SU-DHL-6 (cell line): ENCODE measurements at regions not wholly inside any gene's neighbourhood (a gene's known extent, or its start where the extent isn't known, plus 50 kb on each side); places are given as distances from the start of the nearest gene placed in this dataset.

Experiments
- H2AFZ ChIP-seq: fragments of 200-600 bp; sonication (generic); 2 replicates; pipeline ENCODE4 v1.6.1; 2014; ENCODE audit warnings: low read depth, mild to moderate bottlenecking, moderate library complexity, mixed read lengths, antibody characterized with exemption, low read length; ENCODE audit not compliant: severe bottlenecking
- H3F3A ChIP-seq: fragments of 200-600 bp; shearing (Covaris generic); 2 replicates; pipeline ENCODE4 v1.6.0; 2016; ENCODE audit warnings: antibody characterized with exemption, mild to moderate bottlenecking; ENCODE audit not compliant: insufficient read depth
- H3K27ac ChIP-seq: fragments of 200-600 bp; sonication (generic); 2 replicates; pipeline ENCODE4 v1.5.1; 2016; ENCODE audit warnings: low read depth, mild to moderate bottlenecking, low read length, moderate library complexity, mixed read lengths
- H3K27me3 ChIP-seq: fragments of 200-600 bp; sonication (generic), shearing (Covaris generic); 2 replicates; pipeline ENCODE4 v1.6.0; 2014; ENCODE audit warnings: mild to moderate bottlenecking, low read length
- H3K36me3 ChIP-seq: fragments of 200-600 bp; sonication (generic); 2 replicates; pipeline ENCODE4 v1.6.1; 2014; ENCODE audit warnings: mild to moderate bottlenecking, low read length, mixed read lengths
- H3K4me2 ChIP-seq: fragments of 300-600, 200-600 bp; shearing (Covaris generic), sonication (generic); 2 replicates; pipeline ENCODE4 v1.6.0; 2014; ENCODE audit warnings: low read length, low read depth, mild to moderate bottlenecking; ENCODE audit not compliant: poor library complexity, severe bottlenecking
- H3K4me3 ChIP-seq: fragments of 200-600 bp; sonication (generic); 2 replicates; pipeline ENCODE4 v1.5.1; 2014; ENCODE audit warnings: antibody characterized with exemption, low read length, mild to moderate bottlenecking, mixed read lengths; ENCODE audit not compliant: insufficient read depth, poor library complexity, severe bottlenecking
- H3K79me2 ChIP-seq: fragments of 200-600 bp; sonication (generic); 2 replicates; pipeline ENCODE4 v1.6.1; 2014; ENCODE audit warnings: mild to moderate bottlenecking, low read length, moderate library complexity; ENCODE audit not compliant: insufficient read depth
- H3K9ac ChIP-seq: fragments of 200-600 bp; sonication (generic); 2 replicates; pipeline ENCODE4 v1.7.0; 2014; ENCODE audit warnings: mild to moderate bottlenecking, low read length
- H3K9me2 ChIP-seq: fragments of 200-600 bp; sonication (generic); replicated peaks from 2 replicates; pipeline ENCODE4 v1.6.1; 2014; ENCODE audit warnings: low read length; ENCODE audit not compliant: insufficient read depth
- H3K9me3 ChIP-seq: fragments of 200-600 bp; sonication (generic); 2 replicates; pipeline ENCODE4 v1.6.1; 2014; ENCODE audit warnings: low read length, mixed read lengths; ENCODE audit not compliant: insufficient read depth
- H4K20me1 ChIP-seq: fragments of 200-600 bp; sonication (generic); 2 replicates; pipeline ENCODE4 v1.6.1; 2014; ENCODE audit warnings: low read depth, mild to moderate bottlenecking, antibody characterized with exemption, low read length, moderate library complexity, mixed read lengths
- EZH2phosphoT487 ChIP-seq: fragments of 200-600 bp; sonication (generic), shearing (Covaris generic); conservative IDR thresholded peaks from 2 replicates; pipeline ENCODE4 v1.6.1; 2018; ENCODE audit warnings: mild to moderate bottlenecking, antibody characterized with exemption, low read length, moderate library complexity, mixed read lengths
- TF ChIP-seq, protein P1 (sequence below): fragments of 200-600 bp; sonication (generic); IDR thresholded peaks from one replicate; pipeline ENCODE4 v1.5.1; 2017; ENCODE audit warnings: antibody characterized with exemption, mild to moderate bottlenecking, low read length, moderate library complexity; ENCODE audit not compliant: insufficient read depth, poor library complexity, severe bottlenecking

DNA sequence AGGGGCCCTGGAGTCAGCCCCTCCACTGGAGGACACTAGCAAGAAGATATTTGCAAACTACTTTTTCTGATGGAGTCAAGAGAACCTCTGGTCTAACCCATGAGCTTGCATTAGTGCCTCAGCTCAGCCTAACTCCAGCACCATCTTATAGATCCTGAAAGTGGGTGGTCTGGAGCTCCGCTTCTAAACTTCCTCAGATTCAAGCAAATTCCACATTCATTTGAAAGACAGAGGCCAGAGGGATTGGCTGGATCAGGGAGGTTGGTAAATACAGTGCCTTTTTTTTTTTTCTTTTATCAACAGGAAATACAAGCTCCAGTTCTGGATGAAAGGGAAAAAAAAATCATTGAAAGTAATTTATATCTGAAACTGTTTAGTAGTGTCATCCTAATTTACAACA, 99.9 kb downstream of the ENC1 start:
- Histone ChIP-seq H3K4me3 (no peak overlapping the region), H4K20me1 (no peaks in the 10 kb centered on the region), H3K27me3 (no peaks in the 10 kb centered on the region), H3K36me3 (no peaks in the 10 kb centered on the region), H3K4me2 (no peak overlapping the region), H3F3A (no peaks in the 10 kb centered on the region), H3K9ac (no peak overlapping the region), H3K27ac (no peak overlapping the region), H3K9me3 (no peaks in the 10 kb centered on the region), H3K79me2 (no peaks in the 10 kb centered on the region), H2AFZ (no peak overlapping the region), H3K9me2 (no peaks in the 10 kb centered on the region)
- TF ChIP-seq, protein P1, sequence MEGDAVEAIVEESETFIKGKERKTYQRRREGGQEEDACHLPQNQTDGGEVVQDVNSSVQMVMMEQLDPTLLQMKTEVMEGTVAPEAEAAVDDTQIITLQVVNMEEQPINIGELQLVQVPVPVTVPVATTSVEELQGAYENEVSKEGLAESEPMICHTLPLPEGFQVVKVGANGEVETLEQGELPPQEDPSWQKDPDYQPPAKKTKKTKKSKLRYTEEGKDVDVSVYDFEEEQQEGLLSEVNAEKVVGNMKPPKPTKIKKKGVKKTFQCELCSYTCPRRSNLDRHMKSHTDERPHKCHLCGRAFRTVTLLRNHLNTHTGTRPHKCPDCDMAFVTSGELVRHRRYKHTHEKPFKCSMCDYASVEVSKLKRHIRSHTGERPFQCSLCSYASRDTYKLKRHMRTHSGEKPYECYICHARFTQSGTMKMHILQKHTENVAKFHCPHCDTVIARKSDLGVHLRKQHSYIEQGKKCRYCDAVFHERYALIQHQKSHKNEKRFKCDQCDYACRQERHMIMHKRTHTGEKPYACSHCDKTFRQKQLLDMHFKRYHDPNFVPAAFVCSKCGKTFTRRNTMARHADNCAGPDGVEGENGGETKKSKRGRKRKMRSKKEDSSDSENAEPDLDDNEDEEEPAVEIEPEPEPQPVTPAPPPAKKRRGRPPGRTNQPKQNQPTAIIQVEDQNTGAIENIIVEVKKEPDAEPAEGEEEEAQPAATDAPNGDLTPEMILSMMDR = no peak
- TF ChIP-seq EZH2phosphoT487 = no peak

DNA sequence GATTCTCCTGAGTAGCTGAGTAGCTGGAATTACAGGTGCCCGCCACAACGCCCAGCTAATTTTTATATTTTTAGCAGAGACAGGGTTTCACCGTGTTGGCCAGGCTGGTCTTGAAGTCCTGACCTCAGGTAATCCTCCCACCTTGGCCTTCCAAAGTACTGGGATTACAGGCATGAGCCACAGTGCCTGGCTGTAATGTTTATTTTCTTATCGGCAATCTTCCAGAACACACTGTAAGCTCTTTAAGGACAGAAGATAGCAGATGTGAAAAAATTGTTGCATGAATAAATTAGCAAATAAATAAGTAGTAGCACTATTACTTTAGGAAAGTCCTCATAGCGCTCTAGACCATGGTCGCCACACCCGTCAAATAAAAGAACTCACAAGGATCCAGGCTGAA, 100.5 kb downstream of the ENC1 start:
- no peaks in the 10 kb centered on the region for H3K36me3 ChIP-seq
- no peaks in the 10 kb centered on the region for H3F3A ChIP-seq
- H3K79me2 ChIP-seq = no peaks in the 10 kb centered on the region
- TF ChIP-seq EZH2phosphoT487 = no peak
- TF ChIP-seq, protein P1 = no peak
- H3K27me3 ChIP-seq = no peaks in the 10 kb centered on the region
- no peak overlapping the region for H3K27ac ChIP-seq
- H4K20me1 ChIP-seq = no peaks in the 10 kb centered on the region
- no peak overlapping the region for H2AFZ ChIP-seq
- H3K9ac ChIP-seq = no peak overlapping the region
- no peak overlapping the region for H3K4me3 ChIP-seq
- peaks cover under 1% of the 10 kb centered on the region; the same call in 1 of the 2 replicates for H3K9me3 ChIP-seq
- H3K9me2 ChIP-seq = no peaks in the 10 kb centered on the region
- no peak overlapping the region for H3K4me2 ChIP-seq

DNA sequence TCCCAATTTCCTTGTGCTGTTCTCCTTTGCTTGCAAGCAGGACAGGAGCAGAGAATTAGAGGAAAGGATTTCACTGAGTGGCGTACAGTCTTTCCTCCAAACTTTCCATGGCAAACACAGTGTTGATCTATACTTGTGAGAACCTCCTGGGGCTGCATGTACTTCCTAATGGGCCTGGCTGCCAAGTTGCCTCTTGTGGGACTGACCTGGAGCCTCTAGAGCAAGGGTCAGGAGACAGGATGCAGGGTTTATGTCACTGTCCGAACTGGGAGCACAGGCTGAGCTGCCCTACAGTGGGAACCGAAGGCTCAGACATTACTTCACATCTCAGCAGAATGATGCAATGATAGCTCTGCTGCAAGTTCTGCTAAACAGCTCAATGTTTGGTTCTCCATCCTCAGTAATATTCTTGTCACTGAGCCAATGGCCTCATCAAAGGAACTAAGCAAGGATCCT, 102.3 kb downstream of the ENC1 start:
- Histone ChIP-seq H3F3A (no peaks in the 10 kb centered on the region), H3K27me3 (no peaks in the 10 kb centered on the region), H4K20me1 (no peaks in the 10 kb centered on the region), H3K9me2 (no peaks in the 10 kb centered on the region), H3K27ac (no peak overlapping the region), H3K9me3 (peaks cover 9% of the 10 kb centered on the region), H3K9ac (no peak overlapping the region), H3K4me3 (no peak overlapping the region), H2AFZ (no peak overlapping the region), H3K79me2 (no peaks in the 10 kb centered on the region), H3K36me3 (no peaks in the 10 kb centered on the region), H3K4me2 (no peak overlapping the region)
- TF ChIP-seq, protein P1 = no peak
- no peak for TF ChIP-seq EZH2phosphoT487

DNA sequence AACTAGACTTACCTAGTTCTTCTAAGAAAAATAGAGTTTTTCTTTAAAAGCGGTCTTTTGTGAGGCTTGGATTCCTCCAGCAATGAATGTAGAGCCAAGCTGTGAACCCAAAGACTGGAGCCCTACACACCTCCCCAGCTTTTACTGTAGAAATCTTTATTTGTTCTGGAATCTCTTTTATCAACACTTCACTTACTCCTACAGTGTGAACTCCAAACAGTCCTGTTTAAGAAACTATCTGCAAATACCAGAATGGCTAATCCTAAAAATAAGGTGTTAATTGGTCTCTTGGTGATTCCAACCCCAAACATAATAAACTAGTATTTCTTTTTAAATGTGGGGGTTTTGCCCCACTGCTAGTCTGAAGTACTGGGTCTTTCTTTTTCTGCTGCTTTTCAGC, 103.9 kb downstream of the ENC1 start:
- Histone ChIP-seq H3F3A (no peaks in the 10 kb centered on the region), H3K4me3 (no peak overlapping the region), H3K4me2 (no peak overlapping the region), H4K20me1 (no peaks in the 10 kb centered on the region), H3K27me3 (no peaks in the 10 kb centered on the region), H3K36me3 (no peaks in the 10 kb centered on the region), H3K79me2 (no peaks in the 10 kb centered on the region), H3K27ac (no peak overlapping the region), H3K9ac (no peak overlapping the region), H3K9me2 (no peaks in the 10 kb centered on the region), H2AFZ (no peak overlapping the region), H3K9me3 (peaks cover 9% of the 10 kb centered on the region)
- TF ChIP-seq EZH2phosphoT487 = no peak
- TF ChIP-seq, protein P1 = no peak
